Right kidney (tissue), 1 donor: ENCODE measurements at regions not wholly inside any gene's neighbourhood (a gene's known extent, or its start where the extent isn't known, plus 50 kb on each side); places are given as distances from the start of the nearest gene placed in this dataset.

ENCODE experiments used
- DNase-seq: peaks from one replicate; pipeline ENCODE4 v3.0.0-alpha.2; 2016

- DNase-seq = no peak
Measured at GRCh38 chr10:129415215-129416140, 51.6 kb upstream of the MGMT start.

- DNase-seq = no peak
Measured at GRCh38 chr10:129416155-129416554, 50.9 kb upstream of the MGMT start.

- no peak for DNase-seq
Measured at GRCh38 chr10:129416956-129417765, 49.9 kb upstream of the MGMT start.
